ENCODE measurements at regions not wholly inside any gene's neighbourhood (a gene's known extent, or its start where the extent isn't known, plus 50 kb on each side); places are given as distances from the start of the nearest gene placed in this dataset.

- TF ChIP-seq, protein P1, sequence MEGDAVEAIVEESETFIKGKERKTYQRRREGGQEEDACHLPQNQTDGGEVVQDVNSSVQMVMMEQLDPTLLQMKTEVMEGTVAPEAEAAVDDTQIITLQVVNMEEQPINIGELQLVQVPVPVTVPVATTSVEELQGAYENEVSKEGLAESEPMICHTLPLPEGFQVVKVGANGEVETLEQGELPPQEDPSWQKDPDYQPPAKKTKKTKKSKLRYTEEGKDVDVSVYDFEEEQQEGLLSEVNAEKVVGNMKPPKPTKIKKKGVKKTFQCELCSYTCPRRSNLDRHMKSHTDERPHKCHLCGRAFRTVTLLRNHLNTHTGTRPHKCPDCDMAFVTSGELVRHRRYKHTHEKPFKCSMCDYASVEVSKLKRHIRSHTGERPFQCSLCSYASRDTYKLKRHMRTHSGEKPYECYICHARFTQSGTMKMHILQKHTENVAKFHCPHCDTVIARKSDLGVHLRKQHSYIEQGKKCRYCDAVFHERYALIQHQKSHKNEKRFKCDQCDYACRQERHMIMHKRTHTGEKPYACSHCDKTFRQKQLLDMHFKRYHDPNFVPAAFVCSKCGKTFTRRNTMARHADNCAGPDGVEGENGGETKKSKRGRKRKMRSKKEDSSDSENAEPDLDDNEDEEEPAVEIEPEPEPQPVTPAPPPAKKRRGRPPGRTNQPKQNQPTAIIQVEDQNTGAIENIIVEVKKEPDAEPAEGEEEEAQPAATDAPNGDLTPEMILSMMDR (IDR thresholded peaks at IDR 0.05; ENCODE audit: control extremely low read depth, extremely low read depth, low read depth, missing control alignments), result no peak
- ChIA-PET CTCF (interaction anchor here (1.1 to 1.3 kb wide), 2 partner anchors 9 to 41 kb away, joined by 3 to 4 read pairs; no protein-coding TSS in a partner anchor), POLR2A (no interaction called here)
- no peak for DNase-seq (ENCODE audit: extremely low spot score)
These were observed 117.2 kb upstream of the LYZL1 start for GRCh38 chr10:29171717-29172116.

- DNase-seq (ENCODE audit: extremely low spot score), result no peak
- ChIA-PET POLR2A (no interaction called here), CTCF (no interaction called here)
- TF ChIP-seq, protein P1 (IDR thresholded peaks at IDR 0.05; ENCODE audit: control extremely low read depth, extremely low read depth, low read depth, missing control alignments), result no peak
These were observed 114.5 kb upstream of the LYZL1 start for GRCh38 chr10:29174389-29174788.

DNA sequence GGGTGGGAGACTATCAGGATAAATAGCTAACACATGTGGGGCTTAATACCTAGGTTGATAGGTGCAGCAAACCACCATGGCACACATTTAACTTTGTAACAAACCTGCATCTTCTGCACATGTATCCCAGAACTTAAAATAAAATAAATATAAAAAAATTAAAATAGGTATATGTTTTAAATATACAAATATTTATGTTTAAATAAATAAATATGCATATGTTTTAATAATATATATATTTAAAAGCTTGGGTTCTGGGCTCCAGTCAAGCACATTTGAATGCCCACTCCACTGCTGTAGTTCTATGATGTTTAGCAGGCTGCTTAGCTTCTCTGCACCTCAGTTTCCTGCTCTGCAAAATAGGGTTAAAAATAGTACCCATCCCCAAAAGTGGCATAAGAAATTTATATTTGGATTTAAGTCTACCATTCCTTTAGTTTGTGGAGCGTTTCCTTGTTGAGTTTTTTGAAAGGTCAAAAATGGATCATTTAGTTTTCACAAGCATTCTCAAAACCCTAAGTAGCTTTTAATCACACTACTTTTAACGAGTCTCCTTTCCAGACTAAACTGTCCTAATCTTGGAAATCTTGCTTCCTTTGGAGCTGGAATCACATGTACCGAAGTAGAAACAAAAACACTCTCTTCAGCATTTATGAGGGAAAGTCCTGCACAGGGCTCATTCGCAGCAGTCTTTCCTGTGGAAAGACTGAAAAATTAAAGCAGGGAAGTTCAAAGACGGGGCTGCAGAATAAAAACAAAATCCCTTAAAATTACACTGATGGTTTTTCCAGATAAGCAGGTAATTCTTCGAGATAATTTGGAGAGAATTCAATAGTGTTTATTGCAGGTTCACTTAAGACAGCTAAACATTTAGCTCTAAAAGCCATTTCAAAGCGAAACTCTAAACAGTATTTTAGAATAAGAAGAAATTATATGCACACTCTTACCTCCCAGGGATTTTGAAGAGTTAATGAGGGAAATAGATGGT is 111.7 kb upstream of the LYZL1 start:
- TF ChIP-seq, protein P1 (IDR thresholded peaks at IDR 0.05; ENCODE audit: control extremely low read depth, extremely low read depth, low read depth, missing control alignments), result no peak
- ChIA-PET CTCF (interaction anchor here (0.8 to 2.1 kb wide), 4 partner anchors 9 to 14 kb away, joined by 3 to 7 read pairs (median 4); no protein-coding TSS in a partner anchor), POLR2A (no interaction called here)
- DNase-seq (ENCODE audit: extremely low spot score), result no peak

DNA sequence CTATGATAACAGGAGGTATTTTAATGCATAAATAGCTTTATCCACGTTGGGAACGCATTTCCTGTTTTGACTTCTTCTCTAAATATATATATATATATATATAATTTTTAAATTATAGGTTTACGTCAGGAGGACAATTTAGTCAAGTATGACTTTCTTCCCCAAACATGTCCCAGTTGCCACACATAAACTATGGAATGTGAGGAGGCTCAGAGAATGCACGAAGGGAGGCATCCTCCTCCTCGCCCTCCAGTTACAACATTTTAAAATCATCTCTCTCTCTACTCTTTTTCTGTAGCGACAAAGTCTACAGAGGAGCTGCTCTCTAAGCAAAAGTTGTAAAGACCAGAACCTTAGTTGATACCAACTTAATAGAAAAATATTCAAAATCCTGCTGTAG is 106.9 kb upstream of the LYZL1 start:
- ChIA-PET POLR2A (no interaction called here), CTCF (no interaction called here)
- TF ChIP-seq, protein P1 (IDR thresholded peaks at IDR 0.05; ENCODE audit: control extremely low read depth, extremely low read depth, low read depth, missing control alignments), result no peak
- no peak for DNase-seq (ENCODE audit: extremely low spot score)

- DNase-seq (ENCODE audit: extremely low spot score), result no peak
- POLR2A ChIA-PET, result no interaction called here
- CTCF ChIA-PET, result no interaction called here
- TF ChIP-seq, protein P1 (IDR thresholded peaks at IDR 0.05; ENCODE audit: control extremely low read depth, extremely low read depth, low read depth, missing control alignments), result no peak
These were observed 105.4 kb upstream of the LYZL1 start for GRCh38 chr10:29183301-29183945.

GRCh38 chr10:29184205-29185000 is 104.5 kb upstream of the LYZL1 start:
- ChIA-PET CTCF (interaction anchor here (2.6 kb wide), 1 partner anchor 8 kb away, joined by 7 read pairs; no protein-coding TSS in a partner anchor), POLR2A (no interaction called here)
- TF ChIP-seq, protein P1 (IDR thresholded peaks at IDR 0.05; ENCODE audit: control extremely low read depth, extremely low read depth, low read depth, missing control alignments), result no peak
- no peak for DNase-seq (ENCODE audit: extremely low spot score)

Measured in GM10248 (cell line).